Stimulated activated effector memory CD8-positive, alpha-beta T cell treated with anti-CD3 and anti-CD28 coated beads, Interleukin-12 subunit alpha, Interleukin-12 subunit beta, amount 100 ng/mL, for 72 hours (primary cell): ENCODE measurements at regions not wholly inside any gene's neighbourhood (a gene's known extent, or its start where the extent isn't known, plus 50 kb on each side); places are given as distances from the start of the nearest gene placed in this dataset.
A peak's percentile ranks its signal among the peaks of the same experiment; 100 is the strongest.

Experiments used
- ATAC-seq: fragments of 150-1000 bp; cut with Tn5 transposase; 2 replicates; pipeline ENCODE4 v1.10.0; 2021
- DNase-seq, 2 donors: peaks; one replicate each; pipeline ENCODE4 v3.0.0; 2021 to 2022; ENCODE audit warnings: low spot score in 2 of 2
- H3K27ac Mint-ChIP-seq: one replicate; pipeline ENCODE4 v1.8.0; 2022; ENCODE audit warnings: mild to moderate bottlenecking, mixed read lengths
- H3K36me3 Mint-ChIP-seq: one replicate; pipeline ENCODE4 v1.8.0; 2022; ENCODE audit warnings: mild to moderate bottlenecking, mixed read lengths
- H3K4me1 Mint-ChIP-seq: one replicate; pipeline ENCODE4 v1.8.0; 2022; ENCODE audit warnings: mixed read lengths
- H3K4me3 Mint-ChIP-seq: one replicate; pipeline ENCODE4 v1.8.0; 2022; ENCODE audit warnings: mild to moderate bottlenecking, mixed read lengths
- H3K9me3 Mint-ChIP-seq: one replicate; pipeline ENCODE4 v1.8.0; 2022; ENCODE audit warnings: mixed read lengths

DNA sequence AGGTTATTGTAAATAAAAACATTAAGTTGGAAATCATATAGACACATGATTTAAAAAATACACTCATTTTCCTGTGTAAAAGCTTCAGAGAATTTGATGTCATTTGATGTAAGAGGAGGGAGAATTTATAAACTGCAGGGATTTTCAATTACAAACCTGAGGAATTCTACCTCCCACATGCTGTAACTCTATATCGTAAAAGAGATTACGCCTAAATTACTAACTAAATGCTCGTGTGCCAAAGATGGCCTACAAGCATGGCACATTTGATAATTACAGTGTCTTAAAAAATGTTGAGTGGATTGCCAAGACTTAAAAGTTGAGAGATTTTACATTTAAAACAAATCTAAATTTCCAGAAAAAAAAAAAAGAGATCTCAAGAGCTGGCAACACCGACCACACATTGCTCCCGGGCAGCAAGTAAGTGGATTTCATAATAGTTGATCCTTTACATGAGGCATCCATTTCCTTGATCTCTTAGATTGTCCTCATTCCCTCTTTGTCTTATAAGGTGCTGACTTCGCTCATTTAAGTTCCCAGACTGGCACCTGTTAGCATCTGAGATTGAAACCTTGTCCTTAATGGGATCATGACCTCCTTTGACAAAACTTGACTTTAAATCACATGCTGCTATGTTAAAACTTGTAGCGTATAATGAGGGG, 840.3 kb upstream of the ZEB2 start:
- H3K4me1 Mint-ChIP-seq = no peaks in the 10 kb centered on the region
- ATAC-seq (no peak), DNase-seq (no peak)
- H3K27ac Mint-ChIP-seq = no peak overlapping the region
- no peaks in the 10 kb centered on the region for H3K36me3 Mint-ChIP-seq
- no peaks in the 10 kb centered on the region for H3K9me3 Mint-ChIP-seq
- H3K4me3 Mint-ChIP-seq = no peak overlapping the region

GRCh38 chr2:145359561-145359960, 839.6 kb upstream of the ZEB2 start:
- Mint-ChIP-seq H3K9me3 (no peaks in the 10 kb centered on the region), H3K27ac (no peak overlapping the region), H3K4me1 (no peaks in the 10 kb centered on the region), H3K36me3 (no peaks in the 10 kb centered on the region), H3K4me3 (no peak overlapping the region)
- DNase-seq = no peak
- no peak for ATAC-seq

DNA sequence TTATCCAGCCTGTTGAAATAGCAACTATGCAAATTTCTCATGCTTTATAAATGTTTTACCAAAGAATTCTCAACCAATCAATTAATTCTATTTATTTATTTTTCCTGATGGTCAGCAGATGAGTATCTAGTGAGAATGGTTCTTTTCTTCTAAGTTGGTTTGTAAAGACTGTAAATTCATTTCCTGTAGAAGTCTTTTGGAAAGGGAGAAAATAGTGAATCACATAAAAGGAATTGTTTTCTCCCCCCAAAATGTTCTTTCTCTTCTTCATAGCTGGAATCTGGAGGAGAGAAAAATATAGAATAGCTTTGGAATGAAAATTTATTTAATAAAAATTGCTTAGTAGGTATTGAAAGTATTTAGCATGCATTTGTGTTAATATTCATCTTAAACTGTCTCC, 836.1 kb upstream of the ZEB2 start:
- Mint-ChIP-seq H3K9me3 (no peaks in the 10 kb centered on the region), H3K4me1 (no peaks in the 10 kb centered on the region), H3K36me3 (no peaks in the 10 kb centered on the region), H3K27ac (no peak overlapping the region), H3K4me3 (no peak overlapping the region)
- no peak for DNase-seq
- ATAC-seq = no peak

DNA sequence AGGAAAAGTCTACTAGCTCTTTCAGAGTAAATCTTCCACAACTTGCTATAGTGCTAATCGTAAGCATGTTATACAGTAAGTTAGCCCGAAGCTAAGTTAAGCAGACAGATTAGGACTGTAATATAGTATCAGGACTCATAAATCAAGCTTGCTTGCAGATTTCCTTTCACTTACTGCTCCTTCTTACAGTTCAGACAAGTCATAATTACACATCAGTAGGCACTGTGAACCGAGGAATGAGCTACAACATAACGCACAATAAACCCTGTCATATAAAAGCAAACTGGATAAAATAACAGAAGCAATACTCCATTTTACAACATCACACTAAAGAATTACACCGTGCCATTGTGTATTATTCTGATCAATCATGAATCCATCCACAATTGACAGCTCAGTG, 832.6 kb upstream of the ZEB2 start:
- no peak overlapping the region for H3K27ac Mint-ChIP-seq

GRCh38 chr2:145351864-145352425, 832.0 kb upstream of the ZEB2 start:
- ATAC-seq = no peak
- no peak overlapping the region for H3K4me3 Mint-ChIP-seq
- DNase-seq = no peak
- no peaks in the 10 kb centered on the region for H3K4me1 Mint-ChIP-seq
- no peaks in the 10 kb centered on the region for H3K36me3 Mint-ChIP-seq
- H3K9me3 Mint-ChIP-seq = no peaks in the 10 kb centered on the region
- H3K27ac Mint-ChIP-seq = no peak overlapping the region

More for the DNA sequence above, 832.6 kb upstream of the ZEB2 start:
- ATAC-seq = no peak
- H3K36me3 Mint-ChIP-seq = no peaks in the 10 kb centered on the region
- no peaks in the 10 kb centered on the region for H3K4me1 Mint-ChIP-seq
- no peak overlapping the region for H3K4me3 Mint-ChIP-seq
- no peak for DNase-seq
- H3K9me3 Mint-ChIP-seq = no peaks in the 10 kb centered on the region

GRCh38 chr2:145350011-145350410, 830.1 kb upstream of the ZEB2 start:
- Mint-ChIP-seq H3K9me3 (no peaks in the 10 kb centered on the region), H3K27ac (no peak overlapping the region), H3K4me1 (no peaks in the 10 kb centered on the region), H3K36me3 (no peaks in the 10 kb centered on the region), H3K4me3 (no peak overlapping the region)
- no peak for ATAC-seq
- no peak for DNase-seq

DNA sequence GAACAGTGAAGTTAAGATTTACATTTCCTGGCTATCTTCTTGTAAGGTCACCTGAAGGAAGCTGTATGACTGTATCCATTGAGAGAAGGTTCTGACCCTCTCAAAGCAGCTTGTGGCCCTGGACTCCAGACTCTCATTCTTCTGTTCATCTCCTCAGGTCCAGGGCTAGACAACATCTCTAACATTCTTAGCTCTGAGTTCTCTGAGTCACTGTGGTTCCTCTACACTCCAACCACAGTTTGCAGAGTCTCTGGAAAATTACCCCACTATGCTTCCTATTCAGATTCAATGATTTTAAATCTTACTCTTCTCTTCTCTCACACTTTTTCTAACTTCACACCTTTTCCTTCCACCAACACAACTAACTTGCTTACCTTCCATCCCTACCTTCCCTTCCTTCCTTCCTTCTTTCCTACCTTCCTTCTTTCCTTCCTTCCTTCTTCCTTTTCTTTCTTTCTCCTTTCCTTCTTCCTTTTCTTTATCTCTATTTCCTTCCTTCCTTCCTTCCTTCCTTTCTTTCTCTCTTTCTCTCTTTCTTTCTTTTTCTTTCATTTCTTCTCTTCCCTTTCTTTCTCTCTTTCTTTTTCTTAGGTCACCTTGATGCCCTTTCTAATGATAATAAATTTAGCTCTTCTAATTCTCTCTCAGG, 824.3 kb upstream of the ZEB2 start:
- Mint-ChIP-seq H3K4me1 (no peaks in the 10 kb centered on the region), H3K27ac (peak overlapping the region; percentile 2), H3K9me3 (peaks cover 8% of the 10 kb centered on the region), H3K4me3 (no peak overlapping the region), H3K36me3 (no peaks in the 10 kb centered on the region)
- no peak for DNase-seq
- ATAC-seq = peak; percentile 26

DNA sequence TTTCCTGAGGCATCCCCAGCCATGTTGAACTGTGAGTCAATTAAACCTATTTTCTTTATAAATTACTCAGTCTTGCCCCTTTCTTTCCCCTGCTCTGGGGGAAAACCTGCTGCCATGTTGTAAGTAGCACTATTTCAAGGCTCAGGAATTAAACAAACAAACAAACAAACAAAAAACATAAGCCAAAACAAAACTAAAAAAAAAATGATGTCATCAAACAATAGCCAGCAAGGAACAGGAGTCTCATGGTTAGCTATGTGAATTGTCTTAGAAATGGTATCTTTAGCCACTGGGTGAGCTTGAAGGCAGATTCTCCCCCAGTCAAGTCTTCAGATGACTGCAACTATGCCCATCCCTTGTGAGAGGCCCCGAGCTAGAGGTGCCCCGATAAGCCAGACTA, 823.4 kb upstream of the ZEB2 start:
- H3K36me3 Mint-ChIP-seq = no peaks in the 10 kb centered on the region
- ATAC-seq = no peak
- no peak for DNase-seq
- H3K27ac Mint-ChIP-seq = no peak overlapping the region
- no peaks in the 10 kb centered on the region for H3K4me1 Mint-ChIP-seq
- H3K9me3 Mint-ChIP-seq = peaks cover 8% of the 10 kb centered on the region
- no peak overlapping the region for H3K4me3 Mint-ChIP-seq

- H3K27ac Mint-ChIP-seq = no peak overlapping the region
- H3K9me3 Mint-ChIP-seq = peaks cover 8% of the 10 kb centered on the region
- no peaks in the 10 kb centered on the region for H3K36me3 Mint-ChIP-seq
- no peaks in the 10 kb centered on the region for H3K4me1 Mint-ChIP-seq
- no peak for DNase-seq
- no peak overlapping the region for H3K4me3 Mint-ChIP-seq
- no peak for ATAC-seq
These were observed 821.6 kb upstream of the ZEB2 start for GRCh38 chr2:145341536-145341935.

GRCh38 chr2:145339646-145340045, 819.7 kb upstream of the ZEB2 start:
- H3K4me3 Mint-ChIP-seq = no peak overlapping the region
- no peaks in the 10 kb centered on the region for H3K4me1 Mint-ChIP-seq
- H3K27ac Mint-ChIP-seq = no peak overlapping the region
- H3K9me3 Mint-ChIP-seq = peaks cover 8% of the 10 kb centered on the region
- DNase-seq (no peak), ATAC-seq (no peak)
- H3K36me3 Mint-ChIP-seq = no peaks in the 10 kb centered on the region

DNA sequence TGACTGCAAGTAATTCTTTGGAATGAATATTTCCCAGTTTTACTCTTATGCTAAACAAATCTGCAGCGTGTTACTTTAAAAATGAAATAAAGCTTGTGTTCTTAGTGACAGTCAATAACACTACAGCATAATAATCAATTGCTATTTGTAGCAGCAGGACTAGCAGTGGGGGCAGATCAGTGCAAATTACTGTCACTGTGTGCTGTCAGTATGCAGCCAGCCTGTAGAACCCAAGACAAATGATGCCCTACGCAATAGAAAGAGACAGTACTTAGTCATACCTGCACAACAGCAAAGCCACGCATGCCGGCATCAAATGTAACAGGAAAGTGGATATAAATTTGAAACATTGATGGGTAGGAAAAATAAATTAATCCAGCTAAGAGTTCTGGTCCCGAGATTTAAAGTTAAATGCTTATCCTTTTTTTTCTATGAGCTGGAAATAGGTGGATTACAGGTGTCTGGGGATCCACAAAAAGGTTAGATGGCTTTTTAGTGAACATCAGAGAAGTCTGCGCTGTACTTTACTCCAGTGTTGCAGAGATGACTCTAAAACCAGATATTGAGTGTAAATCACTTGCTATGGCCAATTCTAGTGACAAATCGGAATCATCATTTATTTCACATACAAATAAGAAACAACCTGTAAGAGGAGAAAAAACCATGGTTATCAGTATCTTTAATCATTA, 812.4 kb upstream of the ZEB2 start:
- Mint-ChIP-seq H3K4me3 (no peak overlapping the region), H3K9me3 (no peaks in the 10 kb centered on the region)
- no peak for ATAC-seq

DNA sequence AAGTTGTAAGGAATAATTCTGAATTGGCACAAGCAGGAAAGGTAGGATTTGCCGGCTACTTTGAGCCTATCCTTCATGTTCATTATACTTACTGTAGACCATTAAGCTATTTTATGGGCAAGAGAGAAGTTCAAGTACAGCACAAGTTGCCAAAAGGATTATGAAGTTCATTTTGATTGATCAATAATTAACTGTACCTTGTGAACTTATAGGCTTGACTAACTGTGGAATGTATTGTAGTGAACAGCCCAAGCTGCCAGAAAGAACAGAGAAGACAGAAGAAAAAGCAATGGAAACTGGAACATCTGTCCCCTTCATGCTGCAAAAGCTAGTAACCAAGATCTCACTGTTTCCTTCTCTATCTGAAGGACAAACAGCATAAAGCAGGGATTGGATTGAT, 810.1 kb upstream of the ZEB2 start:
- Mint-ChIP-seq H3K27ac (no peak overlapping the region), H3K9me3 (no peaks in the 10 kb centered on the region), H3K4me1 (no peaks in the 10 kb centered on the region), H3K4me3 (no peak overlapping the region), H3K36me3 (no peaks in the 10 kb centered on the region)
- ATAC-seq (no peak), DNase-seq (no peak)

More for the DNA sequence above, 812.4 kb upstream of the ZEB2 start:
- Mint-ChIP-seq H3K27ac (no peak overlapping the region), H3K4me1 (no peaks in the 10 kb centered on the region), H3K36me3 (no peaks in the 10 kb centered on the region)
- DNase-seq = no peak

- Mint-ChIP-seq H3K9me3 (no peaks in the 10 kb centered on the region), H3K4me1 (no peaks in the 10 kb centered on the region), H3K4me3 (no peak overlapping the region), H3K27ac (no peak overlapping the region), H3K36me3 (no peaks in the 10 kb centered on the region)
- ATAC-seq (no peak), DNase-seq (no peak)
These were observed 805.6 kb upstream of the ZEB2 start for GRCh38 chr2:145325485-145325884.

- ATAC-seq = no peak
These were observed 804.8 kb upstream of the ZEB2 start for GRCh38 chr2:145324748-145325147.

DNA sequence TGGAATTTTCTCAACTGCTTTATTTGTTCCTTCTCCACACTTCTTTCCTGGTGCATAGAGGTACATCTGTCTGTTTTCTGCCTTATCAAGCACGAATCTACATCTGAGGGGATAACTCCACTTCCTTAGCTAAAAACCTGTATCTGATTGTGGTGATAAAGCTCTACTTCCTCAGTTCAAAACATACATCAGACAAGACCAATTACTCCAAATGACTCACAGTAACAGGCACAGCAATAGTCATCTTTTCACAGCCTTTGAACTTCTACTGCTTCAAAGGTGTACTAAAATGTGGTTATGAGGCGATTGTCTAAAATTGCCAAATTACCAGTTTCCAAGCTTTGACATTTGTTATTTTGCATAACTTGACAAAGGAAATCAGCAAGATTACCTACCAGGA, 803.6 kb upstream of the ZEB2 start:
- ATAC-seq (peak; percentile 64), DNase-seq (no peak)
- Mint-ChIP-seq H3K9me3 (no peaks in the 10 kb centered on the region), H3K36me3 (no peaks in the 10 kb centered on the region), H3K4me1 (no peaks in the 10 kb centered on the region), H3K4me3 (no peak overlapping the region), H3K27ac (no peak overlapping the region)

More at GRCh38 chr2:145324748-145325147, 804.8 kb upstream of the ZEB2 start:
- no peaks in the 10 kb centered on the region for H3K36me3 Mint-ChIP-seq
- DNase-seq = no peak
- no peak overlapping the region for H3K27ac Mint-ChIP-seq
- no peaks in the 10 kb centered on the region for H3K9me3 Mint-ChIP-seq
- H3K4me1 Mint-ChIP-seq = no peaks in the 10 kb centered on the region
- H3K4me3 Mint-ChIP-seq = no peak overlapping the region

GRCh38 chr2:145321344-145321743, 801.4 kb upstream of the ZEB2 start:
- Mint-ChIP-seq H3K4me3 (no peak overlapping the region), H3K4me1 (no peaks in the 10 kb centered on the region), H3K9me3 (no peaks in the 10 kb centered on the region), H3K36me3 (no peaks in the 10 kb centered on the region), H3K27ac (no peak overlapping the region)
- DNase-seq (no peak), ATAC-seq (no peak)
